Suprapubic skin (tissue), 4 donors: ENCODE measurements at regions not wholly inside any gene's neighbourhood (a gene's known extent, or its start where the extent isn't known, plus 50 kb on each side); places are given as distances from the start of the nearest gene placed in this dataset.

ENCODE experiments used
- DNase-seq, 2 donors: peaks; one replicate each; pipeline ENCODE4 v3.0.0-alpha.2; 2019; ENCODE audit warnings: low spot score in 2 of 2
- H3K27ac ChIP-seq: fragments of 200-600 bp; sonication (generic); one replicate; pipeline ENCODE4 v1.5.1; 2019
- H3K27me3 ChIP-seq: fragments of 200-600 bp; sonication (generic); one replicate; pipeline ENCODE4 v1.5.1; 2019
- H3K36me3 ChIP-seq: fragments of 200-600 bp; sonication (generic); one replicate; pipeline ENCODE4 v1.5.1; 2019
- H3K4me1 ChIP-seq: fragments of 200-600 bp; sonication (generic); one replicate; pipeline ENCODE4 v1.5.1; 2019
- H3K4me3 ChIP-seq: fragments of 200-600 bp; sonication (generic); one replicate; pipeline ENCODE4 v1.5.1; 2019; ENCODE audit warnings: mild to moderate bottlenecking
- H3K9me3 ChIP-seq: fragments of 200-600 bp; sonication (generic); one replicate; pipeline ENCODE4 v1.5.1; 2019
- EP300 ChIP-seq: sonication (generic); formaldehyde crosslinking; IDR thresholded peaks from one replicate; pipeline ENCODE4 v1.6.1; 2017; ENCODE audit warnings: antibody characterized with exemption
- POLR2A ChIP-seq, 2 donors: fragments of 450-650 bp; IDR thresholded peaks; one replicate each; pipeline ENCODE4 v1.6.1; 2017; ENCODE audit warnings: antibody characterized with exemption in 2 of 2, mild to moderate bottlenecking in 2 of 2, moderate library complexity in 2 of 2
- POLR2AphosphoS5 ChIP-seq, 3 donors: sonication (generic); formaldehyde crosslinking; IDR thresholded peaks; one replicate each; pipeline ENCODE4 v1.6.1; 2017; ENCODE audit warnings: antibody characterized with exemption in 3 of 3
- WGBS: methylation state at CpG from one replicate; pipeline ENCODE4 v1.1.5; 2018; 5-methylcytosine and 5-hydroxymethylcytosine counted together
- TF ChIP-seq, protein P1 (sequence below), 2 donors: fragments of 200-600 bp in 1 of 2; fragments of 450-650 bp in 1 of 2; sonication (generic) in 1 of 2; IDR thresholded peaks; one replicate each; pipeline ENCODE4 v1.5.1; 2016 to 2019; ENCODE audit warnings: antibody characterized with exemption in 2 of 2, mild to moderate bottlenecking in 1 of 2, moderate library complexity in 1 of 2

DNA sequence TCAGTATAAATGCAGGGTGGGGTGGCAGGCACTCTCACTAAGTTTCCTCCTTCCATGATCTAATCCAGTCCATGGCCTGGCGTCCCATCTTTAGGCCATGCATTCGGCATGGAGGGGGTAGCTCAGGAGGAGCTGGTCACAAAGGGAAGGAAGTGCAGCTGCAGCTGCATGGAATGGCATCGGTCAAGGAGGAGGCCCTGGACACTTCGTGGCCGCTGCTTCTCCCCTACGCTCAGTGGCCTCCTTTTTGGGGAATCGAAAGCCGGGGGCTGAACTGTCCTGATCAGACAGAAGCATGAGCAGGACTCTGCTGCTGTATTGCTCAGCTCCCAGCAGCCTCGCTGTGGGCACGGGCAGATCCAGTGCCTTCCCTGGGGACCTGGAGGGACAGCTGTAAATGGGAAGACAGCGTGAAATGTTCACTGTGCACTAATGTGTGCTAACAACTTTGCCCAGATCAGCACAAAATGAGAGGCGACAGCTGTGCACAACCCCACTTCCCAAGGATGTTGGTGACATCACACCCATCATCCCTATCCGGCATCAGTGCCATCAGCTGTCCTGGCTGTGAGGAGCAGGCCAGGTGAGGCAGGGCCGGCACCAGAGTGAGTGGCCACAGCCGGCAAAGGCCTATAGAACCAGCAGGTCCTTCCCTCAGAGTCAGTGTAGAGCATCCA, 520.1 kb upstream of the RAB6C start:
- TF ChIP-seq POLR2AphosphoS5 (IDR thresholded peaks at IDR 0.05) (no peak), POLR2A (IDR thresholded peaks at IDR 0.05) (no peak), EP300 (no peak)
- TF ChIP-seq, protein P1, sequence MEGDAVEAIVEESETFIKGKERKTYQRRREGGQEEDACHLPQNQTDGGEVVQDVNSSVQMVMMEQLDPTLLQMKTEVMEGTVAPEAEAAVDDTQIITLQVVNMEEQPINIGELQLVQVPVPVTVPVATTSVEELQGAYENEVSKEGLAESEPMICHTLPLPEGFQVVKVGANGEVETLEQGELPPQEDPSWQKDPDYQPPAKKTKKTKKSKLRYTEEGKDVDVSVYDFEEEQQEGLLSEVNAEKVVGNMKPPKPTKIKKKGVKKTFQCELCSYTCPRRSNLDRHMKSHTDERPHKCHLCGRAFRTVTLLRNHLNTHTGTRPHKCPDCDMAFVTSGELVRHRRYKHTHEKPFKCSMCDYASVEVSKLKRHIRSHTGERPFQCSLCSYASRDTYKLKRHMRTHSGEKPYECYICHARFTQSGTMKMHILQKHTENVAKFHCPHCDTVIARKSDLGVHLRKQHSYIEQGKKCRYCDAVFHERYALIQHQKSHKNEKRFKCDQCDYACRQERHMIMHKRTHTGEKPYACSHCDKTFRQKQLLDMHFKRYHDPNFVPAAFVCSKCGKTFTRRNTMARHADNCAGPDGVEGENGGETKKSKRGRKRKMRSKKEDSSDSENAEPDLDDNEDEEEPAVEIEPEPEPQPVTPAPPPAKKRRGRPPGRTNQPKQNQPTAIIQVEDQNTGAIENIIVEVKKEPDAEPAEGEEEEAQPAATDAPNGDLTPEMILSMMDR (IDR thresholded peaks at IDR 0.05) = no peak
- H3K4me1 ChIP-seq = no peaks in the 10 kb centered on the region
- H3K4me3 ChIP-seq = no peak overlapping the region
- H3K36me3 ChIP-seq = no peaks in the 10 kb centered on the region
- no peaks in the 10 kb centered on the region for H3K9me3 ChIP-seq
- no peak overlapping the region for H3K27ac ChIP-seq
- DNase-seq = no peak
- no peaks in the 10 kb centered on the region for H3K27me3 ChIP-seq
- WGBS = 94% methylated on average over 5 of the region's 15 CpGs

DNA sequence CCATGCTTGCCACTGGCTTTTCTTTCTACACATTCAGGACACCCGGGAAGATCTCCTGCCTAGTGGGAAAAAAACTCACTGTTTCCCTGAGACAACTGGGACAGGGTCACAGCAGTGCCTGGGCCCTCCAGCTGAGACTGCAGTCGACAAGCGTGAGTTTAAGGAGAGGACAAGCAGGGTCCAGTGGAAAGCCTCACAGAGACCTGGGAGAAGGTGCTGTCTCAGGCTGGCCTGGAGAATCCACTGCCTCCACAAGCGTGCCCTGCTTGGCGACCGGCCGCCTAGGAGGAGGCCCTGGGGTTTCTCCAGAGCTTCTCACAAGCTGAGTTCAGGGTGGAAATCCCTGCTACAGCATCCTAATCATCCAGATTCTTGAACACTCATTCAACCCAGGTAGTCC, 519.6 kb upstream of the RAB6C start:
- no peak for DNase-seq
- TF ChIP-seq POLR2A (IDR thresholded peaks at IDR 0.05) (no peak), EP300 (no peak), POLR2AphosphoS5 (IDR thresholded peaks at IDR 0.05) (no peak)
- TF ChIP-seq, protein P1 (IDR thresholded peaks at IDR 0.05) = no peak
- Histone ChIP-seq H3K4me1 (no peaks in the 10 kb centered on the region), H3K4me3 (no peak overlapping the region), H3K27me3 (no peaks in the 10 kb centered on the region), H3K36me3 (no peaks in the 10 kb centered on the region), H3K27ac (no peak overlapping the region), H3K9me3 (no peaks in the 10 kb centered on the region)
- WGBS = 89% methylated on average over 7 of the region's 7 CpGs

DNA sequence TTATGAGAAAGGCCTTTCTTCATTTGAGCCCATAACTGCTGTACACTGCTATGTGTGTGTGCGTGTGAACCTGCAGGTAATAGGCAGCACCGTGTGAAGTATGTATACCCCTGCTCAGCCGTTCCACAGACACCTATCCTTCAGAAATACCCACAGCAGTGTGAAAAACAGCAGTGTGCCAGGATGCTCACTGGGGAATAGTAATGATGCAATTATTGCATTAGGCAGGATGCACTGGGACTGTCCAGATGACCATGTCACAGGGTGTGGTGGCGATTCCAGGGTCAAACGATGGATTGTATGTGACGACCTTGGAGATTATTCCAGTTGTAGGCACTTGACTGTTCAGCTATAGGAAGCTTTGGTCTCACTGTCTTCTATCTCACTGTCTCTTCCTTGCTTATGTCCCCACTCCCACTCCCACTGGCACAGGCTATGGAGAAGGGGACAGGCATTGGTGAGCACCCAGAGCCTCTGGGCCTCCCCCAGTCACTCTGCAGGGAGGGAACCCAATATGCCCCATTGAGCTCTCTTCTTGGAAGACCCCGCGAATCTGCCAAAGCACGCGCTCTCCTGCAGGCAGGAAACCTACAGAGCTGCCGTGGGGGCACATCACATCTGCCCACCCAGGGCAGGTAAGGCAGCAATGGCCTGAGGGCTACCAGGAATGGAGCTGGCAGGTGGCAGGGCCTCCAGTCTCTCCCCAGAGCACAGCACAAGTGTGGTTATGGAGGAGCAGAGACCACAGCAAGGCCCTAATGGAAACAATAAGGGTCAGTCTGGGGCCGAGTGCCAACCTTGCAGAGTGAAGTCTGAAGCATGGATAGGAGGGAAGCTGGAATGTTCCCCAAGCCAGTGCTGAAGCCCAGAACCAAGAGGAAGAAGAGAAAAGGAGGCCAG, 518.9 kb upstream of the RAB6C start:
- TF ChIP-seq POLR2AphosphoS5 (IDR thresholded peaks at IDR 0.05) (no peak), EP300 (no peak), POLR2A (IDR thresholded peaks at IDR 0.05) (no peak)
- TF ChIP-seq, protein P1 (IDR thresholded peaks at IDR 0.05) = no peak
- WGBS = 86% methylated on average over 7 of the region's 12 CpGs
- H3K27me3 ChIP-seq = no peaks in the 10 kb centered on the region

DNA sequence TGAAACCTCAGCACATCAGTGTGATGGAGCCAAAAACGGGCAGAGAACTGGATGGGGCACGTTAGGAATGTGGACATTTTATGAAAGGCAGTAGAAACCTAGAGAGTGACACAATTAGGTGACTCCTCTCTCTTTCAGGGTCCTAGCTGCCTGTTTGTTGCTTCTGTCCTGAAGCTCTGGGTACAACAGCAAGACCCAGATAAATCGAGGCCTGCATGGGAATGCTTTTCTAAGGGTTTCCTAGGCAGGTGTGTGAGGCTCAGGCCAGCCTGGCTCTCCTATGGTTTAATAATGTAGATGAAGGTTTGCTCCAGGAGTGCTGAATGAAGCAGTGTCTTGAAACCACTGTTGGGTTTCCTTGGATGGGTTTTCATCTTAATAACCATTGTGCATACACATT, 517.1 kb upstream of the RAB6C start:
- Histone ChIP-seq H3K9me3 (no peaks in the 10 kb centered on the region), H3K27me3 (no peaks in the 10 kb centered on the region), H3K36me3 (no peaks in the 10 kb centered on the region), H3K4me3 (no peak overlapping the region), H3K27ac (no peak overlapping the region), H3K4me1 (no peaks in the 10 kb centered on the region)
- TF ChIP-seq POLR2AphosphoS5 (IDR thresholded peaks at IDR 0.05) = no peak
- TF ChIP-seq POLR2A (IDR thresholded peaks at IDR 0.05) = no peak
- no peak for TF ChIP-seq EP300
- WGBS = 61% methylated on average over 3 of the region's 3 CpGs
- DNase-seq = no peak

More for the DNA sequence above, 518.9 kb upstream of the RAB6C start:
- Histone ChIP-seq H3K4me1 (no peaks in the 10 kb centered on the region), H3K27ac (no peak overlapping the region), H3K9me3 (no peaks in the 10 kb centered on the region), H3K36me3 (no peaks in the 10 kb centered on the region), H3K4me3 (no peak overlapping the region)
- DNase-seq = no peak

DNA sequence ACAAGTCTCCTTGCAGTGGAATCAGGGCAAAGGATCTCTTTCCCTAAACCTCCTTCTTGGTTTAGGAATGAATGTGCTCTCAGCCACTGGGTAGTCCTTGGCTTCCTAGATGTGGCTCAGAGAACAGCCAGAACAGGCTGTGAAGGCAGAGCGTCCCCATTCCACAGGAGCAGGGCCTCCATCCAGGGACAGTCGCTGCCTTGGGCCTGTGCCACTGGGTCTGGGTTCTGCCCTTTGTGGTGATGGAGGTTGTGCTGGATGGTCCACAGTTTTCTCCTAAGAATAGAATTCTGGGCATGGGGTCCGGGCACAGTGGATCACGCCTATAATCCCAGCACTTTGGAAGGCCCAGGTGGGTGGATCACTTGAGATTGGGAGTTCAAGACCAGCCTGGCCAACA, 516.5 kb upstream of the RAB6C start:
- Histone ChIP-seq H3K4me3 (no peak overlapping the region), H3K36me3 (no peaks in the 10 kb centered on the region), H3K4me1 (no peaks in the 10 kb centered on the region), H3K9me3 (no peaks in the 10 kb centered on the region), H3K27me3 (no peaks in the 10 kb centered on the region), H3K27ac (no peak overlapping the region)
- no peak for DNase-seq
- TF ChIP-seq POLR2AphosphoS5 (IDR thresholded peaks at IDR 0.05) (no peak), POLR2A (IDR thresholded peaks at IDR 0.05) (no peak), EP300 (no peak)
- TF ChIP-seq, protein P1 (IDR thresholded peaks at IDR 0.05) = no peak
- 93% methylated on average over 4 of the region's 4 CpGs for WGBS
